Right lobe of liver (tissue), 6 donors: ENCODE measurements at regions not wholly inside any gene's neighbourhood (a gene's known extent, or its start where the extent isn't known, plus 50 kb on each side); places are given as distances from the start of the nearest gene placed in this dataset.

Experiments used
- ATAC-seq, 4 donors: fragments of 200-7000 bp; cut with Tn5 transposase; one replicate each; pipeline ENCODE4 v1.9.1; 2020; ENCODE audit warnings: mild to moderate bottlenecking in 4 of 4, moderate library complexity in 4 of 4
- DNase-seq, 3 donors: peaks; one replicate each; pipeline ENCODE4 v3.0.0-alpha.2; 2020
- H3K27ac ChIP-seq, 3 donors: fragments of 200-600 bp; one replicate each; pipeline ENCODE4 v1.8.0; 2022
- H3K27me3 ChIP-seq, 2 donors: fragments of 200-600 bp; one replicate each; pipeline ENCODE4 v1.8.0; 2022
- H3K36me3 ChIP-seq, 4 donors: fragments of 200-600 bp; sonication (generic) in 1 of 4; one replicate each; pipeline versions ENCODE4 v1.5.1 to v1.8.0; 2017 to 2022; ENCODE audit warnings: control low read depth in 1 of 4
- H3K4me1 ChIP-seq, 4 donors: fragments of 200-600 bp; sonication (generic) in 1 of 4; one replicate each; pipeline versions ENCODE4 v1.5.1 to v1.8.0; 2017 to 2022; ENCODE audit warnings: control low read depth in 1 of 4
- H3K4me3 ChIP-seq, 3 donors: fragments of 200-600 bp; one replicate each; pipeline ENCODE4 v1.8.0; 2022
- H3K9me3 ChIP-seq, 4 donors: fragments of 200-600 bp; sonication (generic) in 1 of 4; one replicate each; pipeline versions ENCODE4 v1.5.1 to v1.8.0; 2017 to 2022; ENCODE audit warnings: control low read depth in 1 of 4
- CTCF ChIP-seq, 4 donors: fragments of 200-600 bp in 3 of 4; fragments of 450-650 bp in 1 of 4; IDR thresholded peaks; one replicate each; pipeline versions ENCODE4 v1.5.1 to v1.8.0; 2016 to 2022; ENCODE audit warnings: antibody characterized with exemption in 4 of 4, mild to moderate bottlenecking in 2 of 4
- POLR2A ChIP-seq: fragments of 450-650 bp; IDR thresholded peaks from one replicate; pipeline ENCODE4 v1.6.1; 2017; ENCODE audit warnings: antibody characterized with exemption, mild to moderate bottlenecking
- WGBS: methylation state at CpG from one replicate; pipeline ENCODE4 v1.1.6; 2018; ENCODE audit warnings: low coverage, low lambda C conversion rate; ENCODE audit not compliant: insufficient coverage; ENCODE audit errors: missing lambda C conversion rate; 5-methylcytosine and 5-hydroxymethylcytosine counted together
- intact Hi-C, 2 donors: fragments of 100-400 bp; cut with DNase I; formaldehyde crosslinking; loops; one replicate each; pipeline versions ENCODE4 v1.11.2 to v1.14.1; 2022
- donor health status: DM: no; HTN: yes; CAD: no.
- donor health status: DM: no; HTN: no; CAD: no.
- donor health status: DM: no; HTN: no; CAD: no.
- donor health status: DM: no; HTN: yes; CAD: no.
- donor health status: DM: no; HTN: yes; CAD: no.

GRCh38 chr16:17520561-17520960 is 49.8 kb upstream of the XYLT1 start:
- WGBS, result 51% methylated on average over 3 of the region's 3 CpGs
- ATAC-seq (no peak), DNase-seq (no peak)
- no peak for TF ChIP-seq CTCF (IDR thresholded peaks at IDR 0.05)
- no peak for TF ChIP-seq POLR2A
- Histone ChIP-seq H3K27ac (no peak overlapping the region), H3K4me1 (no peaks in the 10 kb centered on the region), H3K4me3 (no peak overlapping the region), H3K9me3 (no peaks in the 10 kb centered on the region), H3K36me3 (no peaks in the 10 kb centered on the region), H3K27me3 (no peaks in the 10 kb centered on the region)
- intact Hi-C loops, result no loop called here
